ENCODE measurements at regions not wholly inside any gene's neighbourhood (a gene's known extent, or its start where the extent isn't known, plus 50 kb on each side); places are given as distances from the start of the nearest gene placed in this dataset.

- ChIA-PET CTCF (interaction anchor here (0.6 to 2.7 kb wide), 3 partner anchors 18 to 400 kb away, joined by 3 to 11 read pairs (median 4); no protein-coding TSS in a partner anchor), POLR2A (interaction anchor here (2.2 kb wide), 1 partner anchor 40 kb away, joined by 10 read pairs; no protein-coding TSS in a partner anchor)
- DNase-seq (ENCODE audit: extremely low spot score) = no peak
- TF ChIP-seq ZNF384 (IDR thresholded peaks at IDR 0.05) (no peak), L3MBTL2 (conservative IDR thresholded peaks at IDR 0.05) (no peak), FOXM1 (IDR thresholded peaks at IDR 0.05; ENCODE audit: borderline replicate concordance) (no peak), TARDBP (IDR thresholded peaks at IDR 0.05) (no peak), FOXK2 (IDR thresholded peaks at IDR 0.05) (no peak), NFRKB (IDR thresholded peaks at IDR 0.05) (no peak), SUZ12 (IDR thresholded peaks at IDR 0.05) (no peak), FOXA1 (IDR thresholded peaks at IDR 0.05) (no peak), ARNT (IDR thresholded peaks at IDR 0.05) (no peak), HDGF (IDR thresholded peaks at IDR 0.05; ENCODE audit: borderline replicate concordance) (no peak), LEF1 (IDR thresholded peaks at IDR 0.05; ENCODE audit: borderline replicate concordance) (no peak), BHLHE40 (IDR thresholded peaks at IDR 0.05; ENCODE audit: borderline replicate concordance) (no peak), ELF4 (IDR thresholded peaks at IDR 0.05) (no peak), CTBP1 (IDR thresholded peaks at IDR 0.05; ENCODE audit: borderline replicate concordance) (no peak), SP1 (IDR thresholded peaks at IDR 0.05) (no peak)
- TF ChIP-seq, protein P1, sequence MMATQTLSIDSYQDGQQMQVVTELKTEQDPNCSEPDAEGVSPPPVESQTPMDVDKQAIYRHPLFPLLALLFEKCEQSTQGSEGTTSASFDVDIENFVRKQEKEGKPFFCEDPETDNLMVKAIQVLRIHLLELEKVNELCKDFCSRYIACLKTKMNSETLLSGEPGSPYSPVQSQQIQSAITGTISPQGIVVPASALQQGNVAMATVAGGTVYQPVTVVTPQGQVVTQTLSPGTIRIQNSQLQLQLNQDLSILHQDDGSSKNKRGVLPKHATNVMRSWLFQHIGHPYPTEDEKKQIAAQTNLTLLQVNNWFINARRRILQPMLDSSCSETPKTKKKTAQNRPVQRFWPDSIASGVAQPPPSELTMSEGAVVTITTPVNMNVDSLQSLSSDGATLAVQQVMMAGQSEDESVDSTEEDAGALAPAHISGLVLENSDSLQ (IDR thresholded peaks at IDR 0.05) = no peak
These were observed 60.5 kb upstream of the SOD1 start for GRCh38 chr21:31599013-31599412.

DNA sequence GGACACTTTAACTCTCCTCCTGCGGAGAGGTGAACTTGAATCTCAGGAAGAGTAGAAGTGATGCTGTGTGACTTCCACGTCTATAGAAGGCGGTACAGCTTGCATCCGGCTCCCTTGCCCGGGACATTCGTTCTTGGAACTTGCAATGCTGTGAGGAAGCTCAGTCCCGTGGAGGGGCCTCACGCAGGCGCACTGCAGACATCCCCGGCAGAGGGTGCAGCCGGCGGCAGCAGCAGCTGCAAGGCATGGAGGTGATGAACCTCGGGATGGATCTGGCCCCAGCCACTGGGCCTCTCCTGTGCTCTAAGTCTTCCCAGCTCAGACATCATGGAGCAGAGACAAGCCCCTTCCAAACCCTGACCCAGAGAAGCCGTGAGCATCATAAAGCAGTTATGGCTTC, 61.8 kb upstream of the SOD1 start:
- POLR2A ChIA-PET = interaction anchor here (2.2 kb wide), 1 partner anchor 39 kb away, joined by 10 read pairs; no protein-coding TSS in a partner anchor
- no peak for TF ChIP-seq FOXA1 (IDR thresholded peaks at IDR 0.05)
- TF ChIP-seq, protein P1 (IDR thresholded peaks at IDR 0.05) = no peak
- no peak for TF ChIP-seq L3MBTL2 (conservative IDR thresholded peaks at IDR 0.05)
- TF ChIP-seq HDGF (IDR thresholded peaks at IDR 0.05; ENCODE audit: borderline replicate concordance) = no peak
- TF ChIP-seq SUZ12 (IDR thresholded peaks at IDR 0.05) = no peak
- TF ChIP-seq ELF4 (IDR thresholded peaks at IDR 0.05) = no peak
- TF ChIP-seq ZNF384 (IDR thresholded peaks at IDR 0.05) = no peak
- TF ChIP-seq BHLHE40 (IDR thresholded peaks at IDR 0.05; ENCODE audit: borderline replicate concordance) = no peak
- TF ChIP-seq CTBP1 (IDR thresholded peaks at IDR 0.05; ENCODE audit: borderline replicate concordance) = no peak
- TF ChIP-seq TARDBP (IDR thresholded peaks at IDR 0.05) = no peak
- no peak for TF ChIP-seq SP1 (IDR thresholded peaks at IDR 0.05)
- TF ChIP-seq LEF1 (IDR thresholded peaks at IDR 0.05; ENCODE audit: borderline replicate concordance) = no peak
- TF ChIP-seq FOXM1 (IDR thresholded peaks at IDR 0.05; ENCODE audit: borderline replicate concordance) = no peak
- DNase-seq (ENCODE audit: extremely low spot score) = peak; percentile 68
- CTCF ChIA-PET = interaction anchor here (0.6 to 2.7 kb wide), 5 partner anchors 17 to 498 kb away, joined by 3 to 11 read pairs (median 4); no protein-coding TSS in a partner anchor

DNA sequence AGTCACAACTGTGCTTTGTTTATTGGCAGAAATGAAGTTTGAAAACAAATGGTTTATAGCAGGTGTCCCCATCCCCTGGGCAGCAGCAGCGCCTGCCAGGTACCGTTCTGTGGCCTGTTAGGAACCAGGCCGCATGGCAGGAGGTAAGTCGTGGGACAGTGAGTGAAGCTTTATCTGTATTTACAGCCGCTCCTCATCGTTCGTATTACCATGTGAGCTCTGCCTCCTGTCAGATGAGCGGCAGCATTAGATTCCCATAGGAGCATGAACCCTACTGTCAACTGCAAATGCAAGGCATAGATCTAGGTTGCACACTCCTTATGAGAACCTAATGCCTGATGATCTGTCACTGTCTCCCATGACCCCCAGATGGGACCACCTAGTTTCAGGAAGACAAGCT, 63.4 kb upstream of the SOD1 start:
- DNase-seq (ENCODE audit: extremely low spot score) = no peak
- CTCF ChIA-PET = no interaction called here
- TF ChIP-seq BHLHE40 (IDR thresholded peaks at IDR 0.05; ENCODE audit: borderline replicate concordance) = no peak
- no peak for TF ChIP-seq FOXM1 (IDR thresholded peaks at IDR 0.05; ENCODE audit: borderline replicate concordance)
- POLR2A ChIA-PET = interaction anchor here (1.4 kb wide), 1 partner anchor 37 kb away, joined by 4 read pairs; no protein-coding TSS in a partner anchor

DNA sequence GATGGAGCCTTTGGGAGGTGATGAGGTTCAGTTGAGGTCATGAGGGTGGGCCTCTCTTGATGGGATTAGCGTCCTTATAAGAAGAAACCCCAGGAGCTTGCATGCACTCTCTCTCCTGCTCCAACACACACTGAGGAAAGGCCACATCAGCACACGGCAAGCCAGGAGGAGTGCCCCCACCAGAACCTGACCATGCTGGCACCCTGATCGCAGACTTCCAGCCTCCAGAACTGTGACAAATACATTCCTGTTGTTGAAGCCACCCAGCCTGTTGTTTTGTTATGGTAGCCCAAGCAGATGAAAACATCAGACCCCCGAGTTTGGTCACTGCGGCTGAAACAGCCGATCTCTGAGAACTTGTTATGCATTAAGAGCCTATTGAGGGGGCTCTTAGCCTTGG, 64.8 kb upstream of the SOD1 start:
- TF ChIP-seq ELF4 (IDR thresholded peaks at IDR 0.05) (no peak), SUZ12 (IDR thresholded peaks at IDR 0.05) (no peak), ARNT (IDR thresholded peaks at IDR 0.05) (no peak), CTBP1 (IDR thresholded peaks at IDR 0.05; ENCODE audit: borderline replicate concordance) (no peak)
- DNase-seq (ENCODE audit: extremely low spot score) = no peak
- ChIA-PET CTCF (no interaction called here), POLR2A (interaction anchor here (1.4 kb wide), 1 partner anchor 36 kb away, joined by 4 read pairs; no protein-coding TSS in a partner anchor)

DNA sequence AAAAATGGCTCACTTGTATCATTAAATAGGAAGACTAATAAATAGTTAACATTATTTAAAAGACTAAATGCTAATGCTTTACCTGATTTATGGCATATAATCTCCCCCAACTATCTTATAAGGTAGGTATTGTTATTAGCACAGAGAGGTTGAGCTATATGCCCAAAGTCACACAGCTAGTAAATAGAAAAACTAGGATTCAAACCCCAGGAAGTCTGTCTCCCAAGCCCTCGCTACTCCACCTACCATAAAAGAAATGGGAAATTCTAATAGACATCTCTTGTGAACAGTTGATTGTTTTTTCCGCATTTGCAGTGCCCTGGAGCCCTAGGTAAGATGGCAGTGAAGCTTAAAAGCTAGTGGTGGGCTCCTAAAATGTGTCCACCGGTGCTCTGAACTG, 65.2 kb upstream of the SOD1 start:
- DNase-seq (ENCODE audit: extremely low spot score) = no peak
- ChIA-PET POLR2A (no interaction called here), CTCF (no interaction called here)
- no peak for TF ChIP-seq HDGF (IDR thresholded peaks at IDR 0.05; ENCODE audit: borderline replicate concordance)
- no peak for TF ChIP-seq SP1 (IDR thresholded peaks at IDR 0.05)
- TF ChIP-seq LEF1 (IDR thresholded peaks at IDR 0.05; ENCODE audit: borderline replicate concordance) = no peak
- no peak for TF ChIP-seq ARNT (IDR thresholded peaks at IDR 0.05)
- no peak for TF ChIP-seq L3MBTL2 (conservative IDR thresholded peaks at IDR 0.05)
- no peak for TF ChIP-seq ELF4 (IDR thresholded peaks at IDR 0.05)
- no peak for TF ChIP-seq FOXK2 (IDR thresholded peaks at IDR 0.05)
- TF ChIP-seq CTBP1 (IDR thresholded peaks at IDR 0.05; ENCODE audit: borderline replicate concordance) = no peak
- TF ChIP-seq FOXM1 (IDR thresholded peaks at IDR 0.05; ENCODE audit: borderline replicate concordance) = no peak

GRCh38 chr21:31592963-31593560, 66.4 kb upstream of the SOD1 start:
- ChIA-PET POLR2A (no interaction called here), CTCF (interaction anchor here (1.6 kb wide), 1 partner anchor 13 kb away, joined by 4 read pairs; no protein-coding TSS in a partner anchor)
- no peak for DNase-seq (ENCODE audit: extremely low spot score)
- TF ChIP-seq TARDBP (IDR thresholded peaks at IDR 0.05) (no peak), SP1 (IDR thresholded peaks at IDR 0.05) (no peak), FOXM1 (IDR thresholded peaks at IDR 0.05; ENCODE audit: borderline replicate concordance) (no peak), L3MBTL2 (conservative IDR thresholded peaks at IDR 0.05) (no peak), CTBP1 (IDR thresholded peaks at IDR 0.05; ENCODE audit: borderline replicate concordance) (no peak), FOXK2 (IDR thresholded peaks at IDR 0.05) (no peak), ZNF384 (IDR thresholded peaks at IDR 0.05) (no peak), HDGF (IDR thresholded peaks at IDR 0.05; ENCODE audit: borderline replicate concordance) (no peak), ARNT (IDR thresholded peaks at IDR 0.05) (no peak), SUZ12 (IDR thresholded peaks at IDR 0.05) (no peak), BHLHE40 (IDR thresholded peaks at IDR 0.05; ENCODE audit: borderline replicate concordance) (no peak), FOXA1 (IDR thresholded peaks at IDR 0.05) (no peak), NFRKB (IDR thresholded peaks at IDR 0.05) (no peak), LEF1 (IDR thresholded peaks at IDR 0.05; ENCODE audit: borderline replicate concordance) (no peak), ELF4 (IDR thresholded peaks at IDR 0.05) (no peak)
- TF ChIP-seq, protein P1 (IDR thresholded peaks at IDR 0.05) = no peak

Measured in HEK293T (cell line).